Mucosa of rectum (tissue), 2 donors: ENCODE measurements at regions not wholly inside any gene's neighbourhood (a gene's known extent, or its start where the extent isn't known, plus 50 kb on each side); places are given as distances from the start of the nearest gene placed in this dataset.

Source experiments
- H3K27ac ChIP-seq, 2 donors: one replicate each; pipeline ENCODE4 v1.7.0; 2013; ENCODE audit warnings: inconsistent platforms in 2 of 2, low read depth in 2 of 2, low read length in 2 of 2
- H3K27me3 ChIP-seq, 2 donors: one replicate each; pipeline ENCODE4 v1.7.0; 2013; ENCODE audit warnings: low read length in 2 of 2; ENCODE audit not compliant: control insufficient read depth in 2 of 2, insufficient read depth in 2 of 2
- H3K36me3 ChIP-seq, 2 donors: one replicate each; pipeline ENCODE4 v1.7.0; 2013; ENCODE audit warnings: low read length in 2 of 2; ENCODE audit not compliant: control insufficient read depth in 2 of 2, insufficient read depth in 2 of 2
- H3K4me1 ChIP-seq, 2 donors: one replicate each; pipeline ENCODE4 v1.7.0; 2013; ENCODE audit warnings: low read length in 2 of 2, mild to moderate bottlenecking in 1 of 2; ENCODE audit not compliant: control insufficient read depth in 2 of 2, insufficient read depth in 2 of 2
- H3K4me3 ChIP-seq, 2 donors: one replicate each; pipeline ENCODE4 v1.7.0; 2013; ENCODE audit warnings: low read length in 2 of 2
- H3K9ac ChIP-seq, 2 donors: one replicate each; pipeline ENCODE4 v1.7.0; 2013; ENCODE audit warnings: low read length in 2 of 2, low read depth in 1 of 2, mild to moderate bottlenecking in 1 of 2
- H3K9me3 ChIP-seq, 2 donors: one replicate each; pipeline ENCODE4 v1.7.0; 2013; ENCODE audit warnings: low read length in 2 of 2; ENCODE audit not compliant: control insufficient read depth in 2 of 2
- donor health status: healthy.
- donor health status: Normal muscosa, but diverticular disease.

DNA sequence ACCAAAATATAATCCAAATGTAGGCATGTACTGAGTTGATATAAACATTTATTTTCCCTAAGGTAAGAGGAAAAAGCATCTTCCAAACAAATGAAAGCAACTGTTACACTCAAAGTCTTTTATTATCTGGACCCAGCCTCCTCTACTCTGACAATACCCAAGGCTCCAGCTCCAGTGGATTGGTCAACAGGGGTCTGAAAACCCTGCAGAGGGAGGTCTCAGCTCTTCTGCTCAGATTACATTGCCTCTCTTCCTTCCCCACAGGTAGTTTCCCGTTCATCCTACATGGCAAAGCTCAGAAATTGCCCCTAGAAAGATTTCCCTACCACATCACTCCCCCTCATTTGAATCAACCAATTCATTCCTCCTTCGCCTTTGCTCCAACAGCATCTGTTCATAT, 457.0 kb downstream of the METTL4 start:
- Histone ChIP-seq H3K4me1 (no peaks in the 10 kb centered on the region), H3K9me3 (no peaks in the 10 kb centered on the region), H3K9ac (no peak overlapping the region), H3K4me3 (no peak overlapping the region), H3K27me3 (no peaks in the 10 kb centered on the region), H3K36me3 (no peaks in the 10 kb centered on the region), H3K27ac (no peak overlapping the region)

DNA sequence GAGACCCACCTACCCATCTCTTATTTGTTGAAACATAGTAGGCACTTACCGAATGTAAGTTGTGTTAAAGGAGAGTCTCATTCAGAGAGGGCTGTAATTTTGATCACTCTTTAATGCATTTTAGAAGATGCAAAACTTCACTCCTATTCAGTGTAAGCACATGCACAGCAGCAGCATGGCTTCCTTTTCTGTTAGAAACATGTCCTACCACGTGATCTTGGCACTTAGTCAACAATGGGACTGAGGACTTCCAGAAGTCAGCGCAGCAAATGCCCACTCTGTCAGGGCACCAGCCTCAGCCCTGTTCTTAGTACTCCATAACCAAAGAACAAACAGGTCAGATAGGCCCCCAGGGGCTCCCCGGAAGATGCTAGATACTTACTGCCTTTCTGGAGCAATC, 456.5 kb downstream of the METTL4 start:
- no peaks in the 10 kb centered on the region for H3K9me3 ChIP-seq
- H3K27ac ChIP-seq = no peak overlapping the region
- H3K4me1 ChIP-seq = no peaks in the 10 kb centered on the region
- H3K36me3 ChIP-seq = no peaks in the 10 kb centered on the region
- H3K27me3 ChIP-seq = no peaks in the 10 kb centered on the region
- H3K4me3 ChIP-seq = no peak overlapping the region
- no peak overlapping the region for H3K9ac ChIP-seq

DNA sequence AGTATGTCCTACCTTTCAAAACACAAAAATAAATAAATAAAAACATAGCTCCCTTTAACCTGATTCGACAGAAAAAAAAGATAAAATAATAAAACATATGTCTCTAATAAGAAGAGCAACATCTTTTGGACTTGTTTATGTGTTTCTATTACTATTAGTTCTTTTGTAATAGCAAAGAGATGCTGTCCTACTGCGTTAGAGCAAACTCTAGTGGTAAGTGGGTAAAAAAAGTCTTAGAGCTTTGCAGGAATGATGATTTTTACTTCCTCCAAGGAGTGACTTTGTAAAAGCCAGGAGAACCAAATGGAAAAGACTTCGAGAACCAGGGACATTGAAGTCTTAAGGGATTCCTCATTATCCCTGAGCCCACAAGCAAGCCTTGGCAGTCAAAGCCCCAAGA, 450.1 kb downstream of the METTL4 start:
- no peaks in the 10 kb centered on the region for H3K4me1 ChIP-seq
- no peaks in the 10 kb centered on the region for H3K36me3 ChIP-seq
- H3K27me3 ChIP-seq = no peaks in the 10 kb centered on the region
- H3K9ac ChIP-seq = no peak overlapping the region
- H3K27ac ChIP-seq = no peak overlapping the region
- H3K9me3 ChIP-seq = no peaks in the 10 kb centered on the region
- no peak overlapping the region for H3K4me3 ChIP-seq

DNA sequence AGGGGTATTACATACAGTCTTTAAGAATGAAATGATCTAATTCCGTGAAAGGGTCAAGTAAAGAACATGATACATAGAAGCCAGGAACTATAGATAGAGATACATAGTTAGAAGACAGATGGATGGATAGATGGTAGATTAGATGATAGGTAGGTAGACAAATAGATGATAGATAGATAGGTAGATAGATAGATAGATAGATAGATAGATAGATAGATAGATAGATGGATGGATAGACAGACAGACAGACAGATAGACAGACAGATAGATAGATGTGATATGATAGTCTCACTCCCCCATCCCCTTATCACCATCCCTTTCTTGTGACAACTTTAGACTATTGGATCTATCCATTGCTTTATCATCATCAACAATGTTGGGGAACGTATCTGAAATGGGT, 448.2 kb downstream of the METTL4 start:
- Histone ChIP-seq H3K27me3 (no peaks in the 10 kb centered on the region), H3K4me3 (no peak overlapping the region), H3K4me1 (no peaks in the 10 kb centered on the region), H3K36me3 (no peaks in the 10 kb centered on the region), H3K9ac (no peak overlapping the region), H3K27ac (no peak overlapping the region), H3K9me3 (no peaks in the 10 kb centered on the region)

DNA sequence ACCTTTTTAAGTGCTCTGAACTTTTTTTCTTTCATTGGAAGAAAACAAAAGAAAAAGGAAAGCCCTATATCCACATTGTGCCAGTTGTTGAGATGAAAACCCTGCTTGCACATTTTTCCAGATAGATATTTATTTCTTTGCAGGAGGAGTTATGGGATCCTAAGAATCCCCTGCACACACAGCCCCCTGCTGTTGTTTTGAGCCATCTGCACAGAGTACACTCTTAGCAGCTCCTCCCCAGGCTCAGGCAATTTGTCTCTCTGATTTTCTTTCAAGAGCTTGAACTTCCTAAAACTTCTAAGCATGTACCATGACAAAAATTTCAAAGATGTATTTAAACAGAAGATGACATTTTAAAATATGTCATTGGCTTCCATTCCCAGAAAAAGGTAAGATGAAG, 436.9 kb downstream of the METTL4 start:
- Histone ChIP-seq H3K27ac (no peak overlapping the region), H3K9ac (no peak overlapping the region), H3K4me1 (no peaks in the 10 kb centered on the region), H3K9me3 (no peaks in the 10 kb centered on the region), H3K4me3 (no peak overlapping the region), H3K36me3 (no peaks in the 10 kb centered on the region), H3K27me3 (no peaks in the 10 kb centered on the region)

DNA sequence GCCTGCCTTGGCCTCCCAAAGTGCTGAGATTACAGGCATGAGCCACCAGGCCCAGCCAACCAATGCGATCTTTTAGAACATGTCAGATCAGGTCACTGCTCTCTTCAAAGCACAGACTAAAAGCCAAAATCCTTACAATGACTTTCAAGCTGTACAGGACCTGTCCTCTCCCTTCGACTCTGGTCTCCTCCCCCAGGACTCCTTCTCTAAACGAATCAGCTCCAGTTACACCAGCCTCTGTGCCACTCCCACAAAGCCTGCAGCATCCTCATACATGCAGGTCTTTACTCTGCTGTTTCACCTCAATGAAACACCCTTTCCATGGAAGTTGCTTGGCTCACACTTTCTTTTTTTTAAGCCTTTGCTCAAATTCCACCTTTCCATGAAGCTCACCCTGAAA, 436.0 kb downstream of the METTL4 start:
- no peak overlapping the region for H3K4me3 ChIP-seq
- no peaks in the 10 kb centered on the region for H3K36me3 ChIP-seq
- H3K9ac ChIP-seq = no peak overlapping the region
- H3K27me3 ChIP-seq = no peaks in the 10 kb centered on the region
- no peaks in the 10 kb centered on the region for H3K9me3 ChIP-seq
- no peak overlapping the region for H3K27ac ChIP-seq
- no peaks in the 10 kb centered on the region for H3K4me1 ChIP-seq

DNA sequence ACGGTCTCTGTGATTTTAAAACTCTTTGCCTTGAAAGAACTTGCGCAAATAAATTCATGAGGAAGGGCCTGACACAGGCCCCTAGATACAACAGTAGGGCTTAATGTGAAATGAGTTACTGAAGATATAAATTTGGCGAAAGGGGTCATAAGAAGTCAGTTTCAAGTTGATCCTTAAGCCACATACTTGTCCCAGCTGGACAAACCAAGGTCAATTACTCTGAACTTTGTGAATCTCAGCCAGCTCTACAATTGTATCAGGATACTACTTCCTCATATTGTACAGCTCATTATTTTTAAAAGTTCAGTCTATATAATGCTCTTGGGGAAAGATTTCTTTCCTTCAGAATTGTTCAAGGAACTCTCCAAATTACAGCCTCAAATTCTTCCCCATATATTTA, 432.8 kb downstream of the METTL4 start:
- H3K27me3 ChIP-seq = no peaks in the 10 kb centered on the region
- no peaks in the 10 kb centered on the region for H3K9me3 ChIP-seq
- no peak overlapping the region for H3K27ac ChIP-seq
- no peak overlapping the region for H3K4me3 ChIP-seq
- H3K36me3 ChIP-seq = no peaks in the 10 kb centered on the region
- no peak overlapping the region for H3K9ac ChIP-seq
- no peaks in the 10 kb centered on the region for H3K4me1 ChIP-seq

DNA sequence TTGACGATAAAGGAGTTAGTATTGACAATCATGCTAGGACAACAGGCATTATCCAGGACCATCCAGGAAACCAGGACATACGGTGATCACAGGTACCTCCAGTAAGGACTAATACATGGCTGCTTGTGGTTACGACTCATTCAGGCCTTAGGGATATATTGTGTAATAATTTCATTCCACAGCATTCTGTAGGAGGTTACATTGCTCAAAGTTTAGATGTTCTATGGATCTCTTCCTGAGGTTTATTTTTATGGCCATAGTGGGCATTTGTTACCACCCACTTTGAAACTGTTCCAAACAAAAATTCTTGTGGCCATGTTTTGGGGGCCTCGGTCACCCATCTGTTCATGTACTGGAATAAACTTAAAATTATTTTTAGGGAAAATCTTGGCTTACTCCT, 431.6 kb downstream of the METTL4 start:
- no peaks in the 10 kb centered on the region for H3K4me1 ChIP-seq
- H3K4me3 ChIP-seq = no peak overlapping the region
- no peak overlapping the region for H3K9ac ChIP-seq
- H3K27me3 ChIP-seq = no peaks in the 10 kb centered on the region
- H3K27ac ChIP-seq = no peak overlapping the region
- no peaks in the 10 kb centered on the region for H3K36me3 ChIP-seq
- H3K9me3 ChIP-seq = no peaks in the 10 kb centered on the region

DNA sequence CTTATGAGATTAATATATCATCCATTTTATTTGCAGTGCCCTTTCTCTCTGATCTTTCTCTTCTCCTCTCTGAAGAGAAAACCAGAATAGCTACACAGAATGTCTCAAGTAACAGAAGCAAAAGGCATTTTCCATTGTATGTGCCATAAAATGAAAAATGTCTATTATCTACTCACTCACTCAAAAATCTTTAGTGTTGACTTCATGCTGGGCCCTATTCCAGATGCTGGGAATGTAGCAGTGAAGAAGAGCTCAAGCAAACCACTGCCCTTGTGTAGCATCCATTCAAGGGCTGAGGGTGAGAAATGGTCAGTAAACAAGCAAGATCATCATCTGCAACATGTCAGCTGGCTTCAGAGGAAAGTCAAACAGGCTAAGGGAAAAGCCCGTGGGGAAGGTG, 427.7 kb downstream of the METTL4 start:
- Histone ChIP-seq H3K27ac (no peak overlapping the region), H3K36me3 (no peaks in the 10 kb centered on the region), H3K9me3 (no peaks in the 10 kb centered on the region), H3K27me3 (no peaks in the 10 kb centered on the region), H3K4me3 (no peak overlapping the region), H3K4me1 (no peaks in the 10 kb centered on the region), H3K9ac (no peak overlapping the region)

DNA sequence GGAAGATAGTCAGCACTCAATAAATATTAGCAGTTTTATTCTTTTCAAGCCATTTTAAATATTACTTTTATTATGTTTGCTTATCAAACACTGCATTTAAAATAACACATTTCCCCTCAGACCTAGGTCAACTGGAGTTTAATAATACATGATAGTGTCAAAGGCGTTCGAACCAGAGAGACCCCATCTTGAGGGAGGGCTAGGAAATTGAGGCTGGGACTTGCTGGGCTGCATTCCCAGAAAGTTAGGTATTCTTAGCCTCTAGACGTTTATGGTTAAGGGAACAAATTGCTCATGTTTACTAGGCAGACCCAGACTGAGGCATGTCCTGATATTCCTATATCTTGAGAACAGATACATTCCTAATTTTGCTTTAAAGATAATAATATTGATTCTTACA, 426.5 kb downstream of the METTL4 start:
- Histone ChIP-seq H3K36me3 (no peaks in the 10 kb centered on the region), H3K27me3 (no peaks in the 10 kb centered on the region), H3K27ac (no peak overlapping the region), H3K4me3 (no peak overlapping the region), H3K9me3 (no peaks in the 10 kb centered on the region), H3K9ac (no peak overlapping the region), H3K4me1 (no peaks in the 10 kb centered on the region)

DNA sequence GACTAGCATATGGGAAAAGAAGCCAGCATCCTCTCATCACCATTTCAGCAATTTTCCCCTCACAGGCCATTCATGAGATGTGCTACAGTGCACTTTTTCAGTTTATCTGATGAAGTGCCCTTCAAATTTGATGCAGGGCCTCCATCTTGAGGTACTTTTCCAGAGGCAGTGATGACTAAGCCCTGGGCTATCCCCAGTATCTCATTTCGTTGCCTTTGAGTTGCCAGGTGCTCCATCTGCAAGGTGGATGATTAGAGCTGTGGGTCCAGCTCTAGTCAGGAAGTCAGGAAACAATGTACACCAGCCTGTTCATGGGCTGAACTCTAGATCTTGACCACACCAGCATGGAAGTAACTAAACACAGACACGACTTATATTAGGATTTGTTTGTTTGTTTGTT, 425.2 kb downstream of the METTL4 start:
- Histone ChIP-seq H3K27ac (no peak overlapping the region), H3K27me3 (no peaks in the 10 kb centered on the region), H3K4me3 (no peak overlapping the region), H3K9me3 (no peaks in the 10 kb centered on the region), H3K4me1 (no peaks in the 10 kb centered on the region), H3K9ac (no peak overlapping the region), H3K36me3 (no peaks in the 10 kb centered on the region)
